GM21529 (cell line): ENCODE measurements at regions not wholly inside any gene's neighbourhood (a gene's known extent, or its start where the extent isn't known, plus 50 kb on each side); places are given as distances from the start of the nearest gene placed in this dataset.

Source experiments
- ATAC-seq: cut with Tn5 transposase; IDR thresholded peaks from one replicate; pipeline ENCODE4 v1.9.1; 2021; ENCODE audit not compliant: unreplicated experiment

DNA sequence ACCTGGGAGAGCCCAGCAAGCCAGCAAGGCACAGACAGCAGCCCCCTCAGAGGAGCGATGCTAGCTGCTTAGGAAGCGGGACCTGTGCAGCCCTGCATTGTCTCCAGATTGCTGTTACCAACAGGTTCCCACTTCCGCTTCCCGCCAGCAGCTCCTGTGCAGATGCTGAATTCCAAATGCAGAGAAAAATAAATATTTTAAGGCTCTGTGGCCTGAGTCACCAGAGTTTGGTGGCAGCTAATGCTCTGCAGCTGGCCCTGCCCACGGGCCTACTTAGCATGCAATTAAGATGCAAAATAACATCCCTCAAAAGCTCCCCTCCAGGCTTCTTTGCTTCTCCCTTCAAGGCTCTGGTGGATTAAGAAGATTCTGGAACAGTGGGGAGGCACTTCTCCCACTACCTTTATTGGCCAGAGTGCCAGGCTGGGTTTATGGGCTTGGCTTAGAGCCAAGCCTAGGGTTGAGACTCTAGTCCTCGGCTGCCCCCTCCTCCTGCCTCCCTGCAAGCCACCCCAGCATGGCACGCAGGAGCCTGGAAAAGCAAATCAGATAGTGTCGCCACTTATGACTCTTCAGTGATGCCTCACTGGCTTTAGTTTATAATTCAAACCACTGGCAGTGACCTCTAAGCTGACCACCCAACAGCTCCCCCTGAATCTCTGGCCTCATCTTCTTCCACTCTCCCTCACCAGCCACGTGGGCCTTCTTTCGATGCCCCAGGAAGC lies 207.1 kb upstream of the ZC3H12A start:
- ATAC-seq, result no peak

DNA sequence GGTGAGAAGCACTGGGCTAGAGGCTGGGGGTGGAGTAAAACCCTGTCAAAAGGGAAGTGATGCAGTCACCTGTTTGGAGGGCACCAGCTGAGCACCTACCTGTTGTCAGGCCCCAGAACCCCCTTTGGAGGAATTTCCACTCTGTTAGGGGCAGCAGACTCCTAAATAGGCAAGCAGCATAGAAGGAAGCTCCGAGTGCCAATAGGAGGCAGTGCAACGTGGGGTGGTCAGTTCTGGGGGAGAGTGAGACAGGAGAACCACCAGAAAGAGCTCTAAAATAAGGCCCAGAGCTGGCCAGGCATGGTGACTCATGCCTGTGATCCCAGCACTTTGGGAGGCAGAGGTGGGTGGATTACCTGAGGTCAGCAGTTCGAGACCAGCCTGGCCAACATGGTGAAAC lies 203.7 kb upstream of the ZC3H12A start:
- ATAC-seq, result no peak

DNA sequence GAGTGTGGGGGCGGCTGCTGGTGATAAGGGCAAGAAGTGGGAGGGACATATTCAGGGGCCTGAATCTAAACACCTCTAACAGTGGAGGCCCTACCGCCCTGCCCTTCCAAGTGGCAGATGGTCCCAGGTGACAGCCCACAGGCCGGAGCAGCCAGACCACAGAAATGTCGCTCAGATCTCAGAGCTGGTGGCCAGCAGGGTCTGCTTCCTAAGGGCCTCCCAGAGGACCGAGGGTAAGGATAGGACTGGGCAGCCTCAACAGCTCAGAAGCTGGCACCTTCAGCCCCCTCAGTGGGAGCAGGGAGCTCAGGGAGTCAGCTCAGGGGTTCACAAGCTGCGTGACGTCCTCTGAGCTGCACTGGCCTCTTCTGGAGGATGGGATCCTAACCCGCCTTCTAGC lies 201.8 kb upstream of the ZC3H12A start:
- ATAC-seq, result no peak

DNA sequence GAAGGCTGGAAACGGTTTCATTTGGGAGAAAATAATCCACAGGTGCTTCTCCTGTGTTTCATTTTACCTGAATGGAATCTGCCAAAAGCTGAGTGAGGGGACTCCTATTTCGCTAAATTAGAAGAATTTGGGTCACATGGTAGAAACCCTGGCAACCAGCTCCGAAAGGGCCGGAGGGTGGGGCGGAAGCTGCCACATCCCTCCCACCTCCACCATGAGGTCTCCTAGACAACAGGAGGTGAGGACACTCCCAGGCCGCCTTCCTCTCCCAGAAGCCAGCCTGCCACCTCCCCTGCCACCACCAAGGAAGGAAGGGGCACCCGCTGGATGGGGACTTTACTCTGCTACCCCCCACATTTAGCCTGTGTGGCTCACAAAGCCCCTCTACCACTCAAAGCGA lies 199.9 kb upstream of the ZC3H12A start:
- ATAC-seq, result no peak

DNA sequence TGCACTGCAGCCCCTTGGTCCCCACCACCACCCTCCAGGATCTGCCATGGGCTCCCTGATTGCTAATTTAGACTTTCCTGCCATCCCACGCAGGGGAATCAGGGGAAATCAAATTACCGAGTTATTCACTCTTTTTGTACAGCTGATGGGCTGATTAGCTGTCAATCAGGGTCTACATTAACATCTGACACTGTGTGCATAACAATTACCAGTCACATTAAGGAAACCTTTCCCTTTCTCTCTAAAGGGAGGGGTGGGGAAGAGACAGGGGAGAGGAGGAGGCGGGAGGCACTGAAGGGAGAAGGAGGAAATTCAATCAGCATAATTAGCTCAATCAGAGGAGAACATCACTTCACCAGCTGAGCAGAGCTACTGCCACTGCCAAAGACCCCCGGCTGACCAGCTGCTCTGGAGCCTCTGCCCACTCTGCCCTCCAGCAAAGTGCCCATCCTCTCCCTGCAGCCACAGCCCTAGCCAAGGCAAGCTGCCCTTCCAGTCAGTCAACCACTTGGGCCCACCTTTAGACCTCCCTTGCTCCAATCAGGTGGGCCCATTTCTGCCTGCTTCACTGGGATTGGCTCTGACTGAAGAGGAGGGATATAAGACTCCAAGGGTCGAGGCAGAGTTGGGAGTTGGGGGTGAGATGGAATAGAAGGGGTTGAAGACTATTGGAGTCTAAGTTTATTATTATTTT lies 199.3 kb upstream of the ZC3H12A start:
- ATAC-seq, result no peak

DNA sequence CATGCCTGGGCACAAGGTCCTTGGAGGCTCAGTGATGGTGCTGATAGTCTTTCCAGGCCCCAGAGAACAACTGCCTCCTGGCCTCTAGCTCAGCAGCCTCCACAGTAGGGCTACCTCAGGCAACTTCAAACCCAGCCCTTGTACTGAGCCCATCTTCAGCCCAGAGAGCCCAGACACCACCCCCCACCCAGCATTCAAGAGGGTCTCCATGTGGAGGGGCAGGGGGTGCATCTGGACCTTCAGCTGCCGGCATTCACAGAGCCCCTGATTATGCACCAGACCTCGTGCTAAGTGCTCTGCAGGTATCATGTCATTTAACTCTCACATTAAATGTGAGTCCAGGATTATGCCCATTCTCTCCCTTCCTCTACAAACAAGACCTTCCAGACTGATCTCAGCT lies 197.0 kb upstream of the ZC3H12A start:
- ATAC-seq, result no peak

DNA sequence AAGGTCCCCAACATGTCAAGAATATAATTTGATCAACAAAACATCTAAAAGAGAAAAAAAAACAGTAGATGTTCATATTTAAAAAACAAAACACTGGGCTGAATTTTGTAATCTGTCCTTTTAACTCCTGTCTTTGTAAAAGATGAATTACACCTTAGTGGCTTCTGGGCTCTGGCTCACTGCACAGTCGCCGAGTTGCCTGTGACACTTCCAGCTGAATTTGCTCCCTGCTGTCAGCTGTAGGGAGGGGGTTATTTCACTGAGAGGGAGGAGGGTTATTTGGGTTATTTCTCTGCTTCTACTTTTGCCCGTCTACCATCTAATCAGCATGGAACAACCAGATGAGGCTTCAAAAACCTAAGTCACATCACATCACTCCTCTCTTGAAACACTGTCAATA lies 193.0 kb upstream of the ZC3H12A start:
- ATAC-seq, result no peak

DNA sequence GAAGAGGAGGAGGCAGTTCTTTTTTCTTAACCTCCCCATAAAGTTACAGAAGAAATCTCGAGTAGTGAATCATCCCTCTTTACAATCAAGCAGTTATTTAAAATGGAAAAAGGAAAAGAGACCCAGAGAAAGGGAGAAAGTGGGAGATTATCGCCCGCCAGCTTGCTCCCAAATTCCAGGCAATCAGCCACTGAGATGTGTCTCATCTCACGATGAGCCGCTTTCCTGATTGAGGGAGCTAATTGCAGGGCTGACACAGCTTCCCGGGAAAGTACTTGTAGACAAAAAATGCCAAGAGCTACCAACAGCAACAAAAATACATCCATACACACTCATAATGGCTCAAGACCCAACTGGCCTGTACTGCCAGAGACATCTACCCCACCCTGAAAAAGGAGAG lies 191.6 kb upstream of the ZC3H12A start:
- ATAC-seq, result no peak

DNA sequence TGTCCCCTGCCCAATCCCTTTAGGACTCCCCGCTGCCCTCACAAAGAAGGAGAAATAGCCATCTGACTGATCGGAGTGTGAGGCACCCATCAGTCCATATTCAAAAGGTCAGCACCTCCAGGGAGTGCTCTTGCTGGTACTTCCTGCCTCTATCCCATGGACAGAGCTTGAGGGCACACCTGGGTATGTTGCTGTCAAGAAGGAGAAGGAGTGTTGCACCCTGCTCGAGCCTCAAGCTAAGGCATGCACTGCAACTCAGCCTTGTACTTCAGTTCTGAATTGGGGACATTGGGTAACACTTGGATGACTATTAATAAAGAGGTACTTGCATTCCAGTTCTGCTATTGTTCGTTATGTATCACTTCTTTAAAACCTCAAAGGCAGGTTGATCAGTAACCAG lies 190.3 kb upstream of the ZC3H12A start:
- ATAC-seq, result no peak

DNA sequence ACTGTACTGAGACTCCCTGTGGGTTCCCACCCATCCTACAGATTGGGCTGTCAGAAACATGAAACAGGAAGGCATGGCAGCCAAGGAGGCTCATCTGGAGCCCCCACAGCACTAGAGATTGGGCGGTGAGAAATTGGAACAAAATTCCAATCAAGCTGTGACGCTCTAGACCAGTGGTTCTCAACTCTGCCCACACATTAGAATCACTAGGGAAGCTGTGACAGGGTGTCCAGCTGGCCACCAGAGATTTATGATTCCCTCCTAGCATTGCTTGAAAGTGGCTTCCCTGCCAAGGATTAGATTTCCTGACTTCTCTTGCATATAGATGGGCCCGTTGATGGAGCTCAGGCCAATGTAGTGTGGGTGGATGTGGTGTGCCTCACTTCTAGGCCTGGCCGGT lies 187.5 kb upstream of the ZC3H12A start:
- ATAC-seq, result no peak

DNA sequence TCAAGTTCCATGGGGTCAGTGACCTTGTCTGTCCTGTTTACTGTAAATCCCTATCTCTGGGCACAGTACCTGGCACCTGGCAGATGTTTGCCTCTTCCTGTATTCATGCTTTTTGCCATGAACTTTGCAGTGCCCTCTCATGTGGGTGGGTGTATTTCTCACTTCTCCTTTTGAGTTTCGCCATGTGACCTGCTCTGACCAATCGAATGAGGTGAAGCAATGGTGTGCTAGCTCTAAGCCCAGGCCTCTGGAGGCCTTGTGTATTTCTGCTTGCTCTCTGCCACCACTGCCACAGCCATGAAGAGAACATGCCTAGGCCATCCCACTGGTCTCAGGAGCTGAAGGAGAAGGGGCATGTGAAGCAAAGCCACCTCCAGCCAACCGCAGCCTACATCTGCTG lies 185.5 kb upstream of the ZC3H12A start:
- ATAC-seq, result peak; percentile 93

DNA sequence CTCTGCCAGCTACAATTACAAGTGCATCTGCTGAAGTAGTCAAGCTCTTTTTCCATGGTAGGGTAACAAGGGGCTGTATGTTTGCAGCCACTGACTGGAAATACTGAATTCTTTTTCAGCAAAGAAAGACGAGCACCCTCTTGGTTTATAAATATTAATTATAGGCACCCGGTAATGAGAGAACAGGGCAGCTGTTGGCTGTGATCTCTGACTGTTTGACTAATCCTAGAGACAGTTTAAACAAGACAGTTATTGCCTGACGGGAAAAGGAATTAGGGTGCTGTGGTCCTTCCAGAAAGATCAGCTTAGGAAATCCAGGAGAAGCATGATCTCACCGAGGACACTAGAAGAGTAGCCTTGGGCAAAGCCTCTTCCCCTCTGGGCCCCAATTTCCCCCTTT lies 183.7 kb upstream of the ZC3H12A start:
- no peak for ATAC-seq

DNA sequence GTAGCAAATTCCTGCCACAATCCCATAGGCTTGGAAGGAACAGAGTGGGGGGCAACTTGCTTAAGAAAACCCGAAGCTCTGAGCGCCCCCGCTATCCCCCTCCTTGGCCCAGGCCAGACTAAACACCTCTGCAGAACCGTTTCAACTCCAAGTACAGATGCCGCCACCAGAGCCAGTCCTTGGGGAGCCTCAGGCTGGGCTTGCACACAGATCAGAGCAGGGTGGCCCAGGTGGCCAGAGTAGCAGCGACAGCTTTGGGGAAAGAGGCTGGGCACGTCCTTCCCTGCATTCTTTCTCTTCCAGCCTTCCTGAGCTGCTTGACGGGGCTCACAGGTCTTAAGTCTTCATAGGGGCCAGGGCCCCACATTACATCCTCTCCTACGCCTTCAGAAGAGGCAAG lies 181.6 kb upstream of the ZC3H12A start:
- no peak for ATAC-seq

DNA sequence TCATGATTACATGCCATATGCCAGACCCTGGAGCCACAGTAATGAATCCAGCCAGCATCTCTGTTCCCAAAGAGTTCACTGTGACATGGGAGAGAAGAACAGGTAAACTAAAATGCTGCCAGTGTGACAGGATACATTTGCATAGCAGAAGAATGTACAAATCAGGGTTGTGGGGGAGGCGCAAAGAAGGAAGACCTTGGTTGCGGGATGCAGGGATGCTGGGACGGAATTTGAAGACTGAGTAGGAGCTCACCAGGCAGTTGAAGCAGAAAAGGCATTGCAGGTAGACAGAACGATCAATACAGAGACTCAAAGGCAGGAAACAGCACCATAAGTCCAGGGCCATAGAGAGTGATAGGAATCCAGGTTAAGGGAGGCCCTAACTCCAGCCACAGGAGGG lies 180.3 kb upstream of the ZC3H12A start:
- ATAC-seq, result no peak

DNA sequence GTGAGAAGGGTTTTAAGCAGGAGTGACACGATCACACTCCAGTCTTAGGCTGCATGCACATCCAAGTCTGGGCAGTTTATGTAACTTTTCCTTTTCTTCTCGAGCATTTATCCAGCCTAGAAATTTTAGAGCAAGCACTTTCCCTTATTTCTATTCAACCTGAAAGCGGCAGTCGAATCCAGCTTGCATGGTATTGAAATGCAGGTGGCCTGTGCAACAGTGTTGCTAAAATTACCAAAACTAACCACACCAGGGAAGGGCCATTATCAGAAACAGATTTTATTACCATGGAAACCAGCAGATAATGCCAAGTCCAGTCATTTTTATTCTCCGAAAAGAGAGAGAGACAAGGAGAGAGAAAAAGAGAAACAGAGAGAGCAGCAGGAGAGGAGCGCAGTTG lies 179.9 kb upstream of the ZC3H12A start:
- no peak for ATAC-seq

DNA sequence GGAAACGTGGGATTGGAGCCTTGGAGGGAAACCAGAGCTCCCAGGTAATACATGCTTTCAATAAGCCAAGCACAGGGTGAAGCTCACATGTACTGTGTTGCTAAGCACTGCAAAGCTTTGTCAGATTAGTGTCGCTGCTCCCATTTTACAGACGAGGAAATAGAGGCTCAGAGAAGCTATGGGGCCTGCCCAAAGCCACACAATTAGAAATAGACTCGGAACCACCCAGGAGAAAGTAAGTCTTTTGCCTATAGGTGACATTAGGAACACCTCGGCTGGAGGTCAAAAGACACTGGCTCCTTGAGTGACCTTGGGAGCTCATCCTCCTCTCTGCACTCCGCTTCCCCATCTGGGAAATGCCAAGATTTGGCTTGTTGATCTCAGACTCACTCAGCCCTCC lies 175.6 kb upstream of the ZC3H12A start:
- no peak for ATAC-seq

DNA sequence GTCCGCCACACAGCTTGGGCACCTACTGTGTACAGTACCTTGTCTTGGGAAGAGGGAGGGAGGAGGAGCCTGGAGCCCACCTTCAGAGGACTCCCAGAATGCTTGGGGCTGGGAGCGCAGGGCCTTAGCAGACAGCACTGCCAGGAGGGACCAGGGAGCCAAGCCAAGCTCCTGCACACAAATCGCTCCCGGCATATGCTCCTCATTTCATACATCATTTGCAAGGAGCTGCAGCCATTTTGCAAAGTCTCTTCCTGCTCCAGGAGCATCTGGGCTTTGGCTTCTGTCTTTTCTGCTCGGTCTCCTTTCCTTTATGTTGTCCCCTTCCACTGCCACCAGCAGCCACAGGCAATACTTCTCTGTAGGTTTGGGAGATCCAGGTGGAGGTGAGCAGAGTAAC lies 175.2 kb upstream of the ZC3H12A start:
- ATAC-seq, result no peak

DNA sequence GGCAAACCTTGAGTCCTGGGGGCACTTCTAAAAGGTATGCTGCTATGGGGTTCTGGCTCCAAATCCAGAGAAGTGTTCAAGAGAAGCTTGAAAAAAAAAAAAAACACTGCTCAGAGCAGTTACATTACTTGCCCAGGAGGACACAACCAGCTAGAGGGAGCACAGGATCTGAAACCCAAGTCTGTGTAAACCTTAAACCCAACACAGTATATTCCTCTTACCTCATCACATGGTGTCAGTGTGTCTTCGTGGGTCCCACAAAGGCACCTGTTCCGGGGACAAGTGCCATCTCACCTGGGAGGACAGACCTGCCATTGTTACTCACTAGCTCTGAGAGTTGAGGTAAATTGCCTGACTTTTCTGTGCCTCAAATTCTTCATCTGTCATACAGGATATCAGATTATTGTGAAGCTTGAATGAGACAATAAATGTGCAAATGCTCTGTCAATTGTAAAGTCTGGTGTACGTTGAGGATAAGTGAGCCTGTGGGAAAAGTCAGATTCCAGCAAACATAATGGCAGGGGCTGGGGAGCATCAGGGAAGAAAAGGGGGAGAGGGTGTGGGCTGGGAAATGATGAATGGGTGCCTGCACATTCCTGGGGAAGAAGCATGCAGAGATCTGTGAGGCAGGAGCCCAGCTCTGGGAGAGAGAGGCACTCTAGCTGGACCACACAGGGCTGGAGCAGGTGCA lies 170.4 kb upstream of the ZC3H12A start:
- ATAC-seq, result no peak

DNA sequence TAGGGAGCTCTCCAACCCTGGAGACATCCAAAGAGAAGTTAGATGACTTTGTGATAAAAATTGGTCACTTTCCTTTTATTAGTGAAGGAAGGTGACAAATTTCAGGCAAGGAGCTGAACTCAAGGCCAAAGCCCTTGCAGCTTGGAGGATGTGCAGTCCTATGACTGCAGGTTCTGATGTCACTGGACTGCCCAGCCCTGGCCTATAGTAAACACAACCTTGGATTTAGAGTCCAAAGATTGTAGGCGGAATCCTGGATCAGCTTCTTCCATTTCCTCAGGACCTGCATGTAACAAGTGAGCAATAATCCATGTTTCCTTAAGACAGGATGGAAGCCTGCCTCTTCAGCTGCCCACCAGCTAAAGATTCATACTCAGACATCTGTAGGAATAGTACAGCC lies 169.3 kb upstream of the ZC3H12A start:
- no peak for ATAC-seq

DNA sequence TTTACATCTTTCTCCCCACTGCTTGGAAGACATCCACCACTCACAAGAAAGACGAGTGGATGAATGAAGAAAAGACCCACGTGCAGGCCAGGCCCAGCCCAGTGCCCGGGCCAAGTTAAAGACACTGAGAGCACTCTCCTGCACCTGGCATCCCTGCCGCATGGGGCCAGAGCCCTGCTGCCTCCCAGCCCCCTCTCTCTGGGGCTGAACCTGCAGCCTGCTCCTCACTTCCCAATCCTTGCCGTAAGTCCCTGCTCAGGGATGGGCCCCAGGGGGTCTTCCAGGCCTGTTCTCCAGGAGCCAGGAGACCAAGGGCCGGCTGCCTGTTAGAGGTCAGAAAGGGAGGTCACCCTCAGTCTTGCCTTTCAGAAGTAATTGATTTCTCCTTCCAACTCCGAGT lies 168.5 kb upstream of the ZC3H12A start:
- no peak for ATAC-seq

DNA sequence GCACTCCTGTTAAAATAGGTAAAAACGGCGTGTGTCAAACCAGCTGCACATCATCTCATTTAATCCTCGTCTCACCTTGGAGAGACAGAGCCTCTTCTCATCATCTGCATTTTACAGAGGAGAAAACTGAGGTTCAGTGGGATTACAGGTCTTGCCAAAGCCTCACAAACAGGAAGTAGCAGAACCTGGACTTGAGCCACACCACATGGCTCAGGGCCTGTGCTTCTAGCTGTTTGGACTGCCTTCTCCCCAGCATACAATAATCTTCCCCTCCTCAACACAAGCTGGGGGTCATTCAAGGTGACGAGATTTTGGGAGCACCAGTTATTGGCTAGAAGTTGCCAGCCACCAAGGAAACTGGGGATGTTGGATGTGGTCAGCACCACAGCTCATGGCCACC lies 167.9 kb upstream of the ZC3H12A start:
- ATAC-seq, result no peak

DNA sequence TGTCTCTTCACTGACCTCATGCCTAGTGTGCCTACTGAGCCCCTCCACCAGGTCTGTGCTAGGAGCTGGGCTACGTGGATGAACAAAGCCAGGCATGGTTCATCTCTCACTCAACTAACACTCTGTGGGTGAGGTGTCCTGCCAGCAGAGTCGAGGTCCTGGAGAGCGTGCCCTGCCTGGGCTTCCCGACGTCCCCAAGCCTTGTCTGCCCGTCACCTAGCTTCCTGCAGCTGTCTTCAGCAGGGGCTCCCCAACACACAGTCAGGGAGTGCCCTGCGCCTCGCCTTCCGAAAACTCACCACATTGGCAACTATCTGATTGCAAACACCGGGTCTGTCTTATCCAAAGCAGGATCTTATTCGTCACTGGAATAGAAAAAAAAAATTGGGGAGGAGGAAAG lies 167.5 kb upstream of the ZC3H12A start:
- no peak for ATAC-seq
